ENCODE measurements at regions not wholly inside any gene's neighbourhood (a gene's known extent, or its start where the extent isn't known, plus 50 kb on each side); places are given as distances from the start of the nearest gene placed in this dataset.

- FAIRE-seq (no peak), DNase-seq (ENCODE audit: low spot score) (no peak)
Measured at GRCh38 chr20:60467771-60468170, 509.5 kb downstream of the CDH26 start.

- FAIRE-seq (no peak), DNase-seq (ENCODE audit: low spot score) (no peak)
Measured at GRCh38 chr20:60469829-60470228, 511.6 kb downstream of the CDH26 start.

- no peak for FAIRE-seq
Measured at GRCh38 chr20:60470366-60470765, 512.1 kb downstream of the CDH26 start.

GRCh38 chr20:60473211-60473610, 515.0 kb downstream of the CDH26 start:
- DNase-seq (ENCODE audit: low spot score) (no peak), FAIRE-seq (no peak)

More at GRCh38 chr20:60470366-60470765, 512.1 kb downstream of the CDH26 start:
- no peak for DNase-seq (ENCODE audit: low spot score)

GRCh38 chr20:60474385-60474910, 516.2 kb downstream of the CDH26 start:
- FAIRE-seq = no peak

GRCh38 chr20:60476045-60476444, 517.8 kb downstream of the CDH26 start:
- FAIRE-seq (no peak), DNase-seq (ENCODE audit: low spot score) (no peak)

More at GRCh38 chr20:60474385-60474910, 516.2 kb downstream of the CDH26 start:
- DNase-seq (ENCODE audit: low spot score) = no peak

GRCh38 chr20:60477958-60478357, 519.7 kb downstream of the CDH26 start:
- DNase-seq (ENCODE audit: low spot score) (no peak), FAIRE-seq (no peak)

- FAIRE-seq (no peak), DNase-seq (ENCODE audit: low spot score) (no peak)
Measured at GRCh38 chr20:60478533-60478932, 520.3 kb downstream of the CDH26 start.

- no peak for DNase-seq (ENCODE audit: low spot score)
- no peak for FAIRE-seq
Measured at GRCh38 chr20:60480950-60481742, 522.9 kb downstream of the CDH26 start.

GRCh38 chr20:60481743-60482133, 523.5 kb downstream of the CDH26 start:
- no peak for FAIRE-seq
- DNase-seq (ENCODE audit: low spot score) = no peak

- no peak for FAIRE-seq
- DNase-seq (ENCODE audit: low spot score) = no peak
Measured at GRCh38 chr20:60482221-60483008, 524.2 kb downstream of the CDH26 start.

- DNase-seq (ENCODE audit: low spot score) (no peak), FAIRE-seq (no peak)
Measured at GRCh38 chr20:60483371-60483770, 525.1 kb downstream of the CDH26 start.

- DNase-seq (ENCODE audit: low spot score) (no peak), FAIRE-seq (no peak)
Measured at GRCh38 chr20:60484316-60484715, 526.1 kb downstream of the CDH26 start.

GRCh38 chr20:60485012-60485760, 527.0 kb downstream of the CDH26 start:
- FAIRE-seq = no peak

GRCh38 chr20:60486315-60486714, 528.1 kb downstream of the CDH26 start:
- DNase-seq (ENCODE audit: low spot score) = no peak
- no peak for FAIRE-seq

More at GRCh38 chr20:60485012-60485760, 527.0 kb downstream of the CDH26 start:
- no peak for DNase-seq (ENCODE audit: low spot score)

GRCh38 chr20:60486937-60487336, 528.7 kb downstream of the CDH26 start:
- FAIRE-seq (no peak), DNase-seq (ENCODE audit: low spot score) (no peak)

- FAIRE-seq (no peak), DNase-seq (ENCODE audit: low spot score) (no peak)
Measured at GRCh38 chr20:60490217-60491050, 532.2 kb downstream of the CDH26 start.

GRCh38 chr20:60491051-60491581, 532.9 kb downstream of the CDH26 start:
- DNase-seq (ENCODE audit: low spot score) (no peak), FAIRE-seq (no peak)

GRCh38 chr20:60494476-60494875, 536.3 kb downstream of the CDH26 start:
- DNase-seq (ENCODE audit: low spot score) (no peak), FAIRE-seq (no peak)

- FAIRE-seq (no peak), DNase-seq (ENCODE audit: low spot score) (no peak)
Measured at GRCh38 chr20:60497298-60498035, 539.2 kb downstream of the CDH26 start.

All from RCC 7860 (cell line).